SK-N-SH (cell line): ENCODE measurements at regions not wholly inside any gene's neighbourhood (a gene's known extent, or its start where the extent isn't known, plus 50 kb on each side); places are given as distances from the start of the nearest gene placed in this dataset.
"Not testable (repeated sequence)": the region's sequence is repeated elsewhere in the genome, so short reads cannot be mapped to it uniquely, and the experiment has no call there.

Experiments
- CHD2 ChIP-seq: fragments of 150-350 bp; IDR thresholded peaks from 2 replicates; pipeline ENCODE4 v1.6.1; 2018; ENCODE audit warnings: low read length; ENCODE audit not compliant: partially characterized antibody
- FOXJ3 ChIP-seq: sonication (generic); formaldehyde crosslinking; IDR thresholded peaks from 2 replicates; pipeline ENCODE4 v1.5.1; 2020; ENCODE audit warnings: mild to moderate bottlenecking, missing genetic modification reagents
- GABPA ChIP-seq: IDR thresholded peaks from 2 replicates; pipeline ENCODE4 v1.4.0; 2012; ENCODE audit warnings: low read depth, mild to moderate bottlenecking
- GATA2 ChIP-seq: sonication (generic); formaldehyde crosslinking; IDR thresholded peaks from 2 replicates; pipeline ENCODE4 v1.5.0; 2020; ENCODE audit warnings: mild to moderate bottlenecking, missing genetic modification reagents
- SMC3 ChIP-seq: IDR thresholded peaks from 2 replicates; pipeline ENCODE4 v1.6.1; 2012; ENCODE audit warnings: low read depth, low read length, improper control_type of control experiment
- USF1 ChIP-seq: IDR thresholded peaks from 2 replicates; pipeline ENCODE4 v1.4.0; 2012; ENCODE audit warnings: low read depth, borderline replicate concordance
- TF ChIP-seq, protein P1 (sequence below): fragments of 200-600 bp; sonication (generic); IDR thresholded peaks from 2 replicates; pipeline ENCODE4 v1.6.1; 2017; ENCODE audit warnings: antibody characterized with exemption, mild to moderate bottlenecking, moderate library complexity

- TF ChIP-seq USF1; GATA2; SMC3; FOXJ3 (CRISPR knock-in tag); GABPA; CHD2: not testable (repeated sequence)
- TF ChIP-seq, protein P1, sequence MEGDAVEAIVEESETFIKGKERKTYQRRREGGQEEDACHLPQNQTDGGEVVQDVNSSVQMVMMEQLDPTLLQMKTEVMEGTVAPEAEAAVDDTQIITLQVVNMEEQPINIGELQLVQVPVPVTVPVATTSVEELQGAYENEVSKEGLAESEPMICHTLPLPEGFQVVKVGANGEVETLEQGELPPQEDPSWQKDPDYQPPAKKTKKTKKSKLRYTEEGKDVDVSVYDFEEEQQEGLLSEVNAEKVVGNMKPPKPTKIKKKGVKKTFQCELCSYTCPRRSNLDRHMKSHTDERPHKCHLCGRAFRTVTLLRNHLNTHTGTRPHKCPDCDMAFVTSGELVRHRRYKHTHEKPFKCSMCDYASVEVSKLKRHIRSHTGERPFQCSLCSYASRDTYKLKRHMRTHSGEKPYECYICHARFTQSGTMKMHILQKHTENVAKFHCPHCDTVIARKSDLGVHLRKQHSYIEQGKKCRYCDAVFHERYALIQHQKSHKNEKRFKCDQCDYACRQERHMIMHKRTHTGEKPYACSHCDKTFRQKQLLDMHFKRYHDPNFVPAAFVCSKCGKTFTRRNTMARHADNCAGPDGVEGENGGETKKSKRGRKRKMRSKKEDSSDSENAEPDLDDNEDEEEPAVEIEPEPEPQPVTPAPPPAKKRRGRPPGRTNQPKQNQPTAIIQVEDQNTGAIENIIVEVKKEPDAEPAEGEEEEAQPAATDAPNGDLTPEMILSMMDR: not testable (repeated sequence)
These were observed 290.5 kb downstream of the SUCLG1 start for GRCh38 chr2:84168552-84168951.
